NOMO-1 treated with DMSO at 0.1 percent for 48 hours (cell line): ENCODE measurements at regions not wholly inside any gene's neighbourhood (a gene's known extent, or its start where the extent isn't known, plus 50 kb on each side); places are given as distances from the start of the nearest gene placed in this dataset.
"Not testable (repeated sequence)": the region's sequence is repeated elsewhere in the genome, so short reads cannot be mapped to it uniquely, and the experiment has no call there.

Experiments
- DNase-seq: peaks from one replicate; lab custom pipeline; 2025; ENCODE audit not compliant: unreplicated experiment; lab: John Stamatoyannopoulos, UW

GRCh38 chr11:29628609-29629008, 388.2 kb downstream of the KCNA4 start:
- no peak for DNase-seq

DNA sequence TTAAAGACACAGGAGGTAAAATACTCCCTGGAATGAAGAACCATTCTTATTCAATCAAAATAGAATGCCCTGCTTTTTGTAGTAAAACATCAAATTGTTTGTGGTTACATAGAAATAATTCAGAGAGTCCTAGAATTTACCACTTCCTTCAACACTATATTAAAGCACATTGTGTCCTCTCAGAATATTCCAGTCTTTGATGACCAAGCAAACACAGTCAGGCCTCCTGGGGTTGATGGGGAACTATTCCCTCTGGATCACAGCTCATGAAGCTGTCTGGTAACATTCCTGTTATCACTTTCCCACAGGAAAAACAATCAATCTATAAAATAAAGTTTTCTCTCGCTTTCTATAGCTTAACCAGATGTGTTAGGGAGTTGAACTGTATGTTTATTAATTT, 389.3 kb downstream of the KCNA4 start:
- DNase-seq: no peak

DNA sequence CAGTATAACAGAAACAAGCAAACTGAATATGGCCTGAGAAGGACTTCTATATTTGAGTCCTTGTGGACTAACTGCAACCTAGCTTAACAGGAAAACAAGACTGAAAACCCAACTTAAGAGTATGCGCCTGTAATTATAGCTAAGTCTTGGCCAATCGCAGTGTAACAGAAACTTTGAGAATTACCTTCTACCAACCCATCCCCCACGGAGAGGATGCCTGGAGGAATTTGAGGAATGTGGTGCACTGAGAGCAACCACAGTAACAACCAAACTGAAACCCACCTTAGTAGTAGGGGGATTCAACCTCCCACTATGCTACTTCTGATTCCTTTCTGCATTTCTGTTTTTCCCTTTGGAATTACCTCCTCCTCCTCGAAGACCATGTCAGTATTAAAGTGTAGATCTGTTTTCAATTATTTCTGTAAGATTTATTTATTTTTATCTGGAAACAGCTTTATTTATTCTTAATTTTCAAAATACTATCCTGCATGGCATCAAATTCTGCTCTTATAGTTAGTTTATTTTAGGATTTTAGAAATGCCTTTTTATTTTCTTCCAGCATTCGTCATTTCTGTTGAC, 393.6 kb downstream of the KCNA4 start:
- no peak for DNase-seq

DNA sequence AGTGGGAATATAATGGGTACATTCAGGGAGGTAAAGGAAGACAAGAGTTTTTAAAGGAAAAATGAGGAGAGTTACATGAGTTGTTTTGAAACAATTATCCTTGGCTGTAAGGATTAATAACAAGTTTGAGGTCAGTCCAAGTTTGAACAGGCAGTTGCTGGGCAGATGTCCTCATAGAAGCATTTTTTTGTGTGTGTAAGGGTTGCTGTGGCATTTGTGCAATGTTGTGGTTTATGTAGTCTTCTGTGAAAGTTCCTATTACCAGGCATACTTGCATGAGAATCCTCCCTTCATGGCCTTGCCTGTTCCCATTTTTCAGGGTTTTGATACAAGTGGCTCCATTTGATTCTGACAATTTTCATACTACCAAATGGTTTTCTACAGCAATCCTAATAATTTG, 400.2 kb downstream of the KCNA4 start:
- no peak for DNase-seq

- DNase-seq: no peak
Measured at GRCh38 chr11:29612423-29612822, 404.4 kb downstream of the KCNA4 start.

GRCh38 chr11:29606330-29607031, 410.3 kb downstream of the KCNA4 start:
- no peak for DNase-seq

DNA sequence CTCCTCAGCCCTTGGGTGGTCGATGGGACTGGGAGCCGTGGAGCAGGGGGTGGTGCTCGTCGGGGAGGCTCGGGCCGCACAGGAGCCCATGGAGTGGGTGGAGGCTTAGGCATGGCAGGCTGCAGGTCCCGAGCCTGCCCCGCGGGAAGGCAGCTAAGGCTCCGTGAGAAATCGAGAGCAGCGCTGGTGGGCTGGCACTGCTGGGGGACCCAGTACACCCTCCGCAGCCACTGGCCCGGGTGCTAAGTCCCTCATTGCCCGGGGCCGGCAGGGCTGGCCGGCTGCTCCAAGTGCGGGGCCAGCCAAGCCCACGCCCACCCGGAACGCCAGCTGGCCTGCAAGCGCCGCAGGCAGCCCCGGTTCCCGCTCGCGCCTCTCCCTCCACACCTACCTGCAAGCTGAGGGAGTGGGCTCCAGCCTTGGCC, 416.7 kb downstream of the KCNA4 start:
- DNase-seq: not testable (repeated sequence)

- no peak for DNase-seq
Measured at GRCh38 chr11:29584342-29584741, 432.5 kb downstream of the KCNA4 start.

- DNase-seq: no peak
Measured at GRCh38 chr11:29578806-29579205, 438.0 kb downstream of the KCNA4 start.

DNA sequence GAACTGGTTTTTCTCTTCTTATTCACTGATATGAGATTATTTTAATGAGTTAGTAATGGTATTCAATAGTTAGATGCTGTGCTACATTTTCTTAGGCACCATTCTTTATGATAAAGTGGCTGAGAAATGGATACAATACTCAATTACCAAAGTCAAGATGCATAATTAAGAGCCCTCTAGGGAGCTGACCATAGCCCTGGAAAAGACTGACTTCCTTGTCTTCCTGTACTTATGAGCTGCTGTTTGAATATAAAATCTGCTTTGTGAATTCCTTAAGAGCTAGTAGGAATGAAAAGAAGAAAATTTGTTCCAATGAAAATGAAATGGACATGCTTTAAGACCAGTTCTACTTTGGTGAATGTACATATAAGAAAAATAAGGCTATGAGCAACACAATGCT, 452.3 kb downstream of the KCNA4 start:
- DNase-seq: no peak

- no peak for DNase-seq
Measured at GRCh38 chr11:29562183-29562582, 454.6 kb downstream of the KCNA4 start.

- no peak for DNase-seq
Measured at GRCh38 chr11:29553990-29554389, 462.8 kb downstream of the KCNA4 start.

GRCh38 chr11:29538339-29539036, 478.3 kb downstream of the KCNA4 start:
- no peak for DNase-seq

GRCh38 chr11:29534836-29535235, 482.0 kb downstream of the KCNA4 start:
- no peak for DNase-seq

- DNase-seq: no peak
Measured at GRCh38 chr11:29530961-29531360, 485.9 kb downstream of the KCNA4 start.

- DNase-seq: peak; percentile 97
Measured at GRCh38 chr11:29527391-29527936, 489.4 kb downstream of the KCNA4 start.

- peak; percentile 95 for DNase-seq
Measured at GRCh38 chr11:29518389-29519174, 498.2 kb downstream of the KCNA4 start.

- no peak for DNase-seq
Measured at GRCh38 chr11:29511394-29511793, 505.4 kb downstream of the KCNA4 start.

DNA sequence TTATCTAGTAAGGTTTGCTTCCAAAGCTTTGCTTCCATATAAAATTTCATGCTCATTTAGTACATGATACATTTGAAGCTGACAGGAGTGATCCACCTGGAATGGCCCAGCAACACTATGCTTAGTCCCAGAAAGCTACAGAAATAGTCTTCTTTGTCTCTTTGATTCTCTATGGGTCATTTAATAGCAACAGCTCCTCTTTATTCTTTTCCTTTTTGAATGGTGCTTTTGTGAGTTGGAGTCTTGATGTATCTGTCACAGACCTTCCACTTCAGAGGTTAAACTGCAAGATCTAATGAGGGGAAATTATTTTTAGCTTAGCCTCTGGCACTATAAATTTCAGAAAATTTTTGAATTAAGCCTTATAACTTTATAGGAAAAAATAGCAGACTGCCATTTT, 509.5 kb downstream of the KCNA4 start:
- no peak for DNase-seq

DNA sequence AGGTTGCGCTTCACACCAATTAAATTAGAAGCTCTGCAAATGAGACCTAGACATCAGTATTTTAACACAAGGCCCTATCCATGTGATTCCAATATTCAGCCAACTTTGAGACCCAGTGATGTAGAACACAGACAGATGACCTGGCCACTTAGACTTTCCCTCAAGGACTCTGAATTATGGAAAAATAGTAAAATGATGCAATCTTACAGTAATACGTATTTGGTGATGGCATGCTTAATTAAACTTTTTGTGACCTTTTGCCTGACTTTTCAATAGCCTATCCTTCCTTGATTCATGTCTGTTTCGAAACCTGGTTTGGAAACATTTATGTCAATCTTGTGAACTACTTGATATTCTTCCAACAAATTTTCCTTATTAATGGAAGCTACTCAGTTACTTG, 521.2 kb downstream of the KCNA4 start:
- DNase-seq: no peak

DNA sequence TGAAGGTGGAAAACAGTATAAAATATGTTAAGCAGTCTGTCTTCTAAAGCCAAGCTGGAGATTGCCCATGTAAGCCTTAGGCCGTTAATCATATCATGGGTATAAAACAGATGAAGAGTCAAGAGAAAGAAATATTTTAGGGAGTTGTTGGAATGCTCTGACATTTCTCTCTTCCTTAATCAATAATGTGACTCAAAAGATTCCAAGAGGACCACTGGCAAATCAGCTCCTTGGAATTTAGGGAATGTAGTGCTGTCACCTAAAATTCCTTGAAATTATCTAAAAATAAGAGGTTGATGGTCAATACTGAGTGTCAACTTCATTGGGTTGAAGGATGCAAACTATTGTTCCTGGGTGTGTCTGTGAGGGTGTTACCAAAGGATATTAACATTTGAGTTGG, 525.9 kb downstream of the KCNA4 start:
- DNase-seq: no peak
